HEK293T (cell line): ENCODE measurements at regions not wholly inside any gene's neighbourhood (a gene's known extent, or its start where the extent isn't known, plus 50 kb on each side); places are given as distances from the start of the nearest gene placed in this dataset.

Source experiments
- CTCF ChIA-PET: fragments of 350-600 bp; formaldehyde crosslinking; extraction: SDS; loops from one replicate; lab custom pipeline; 2021; ENCODE audit warnings: antibody characterized with exemption, inconsistent platforms; lab: Yijun Ruan, JAX
- POLR2A ChIA-PET: fragments of 350-600 bp; formaldehyde crosslinking; extraction: SDS; loops from one replicate; lab custom pipeline; 2020; ENCODE audit warnings: antibody characterized with exemption, inconsistent platforms; lab: Yijun Ruan, JAX
- DNase-seq: peaks from one replicate; pipeline ENCODE4 v3.0.0; 2012; ENCODE audit warnings: mixed read lengths; ENCODE audit errors: extremely low spot score
- ARNT ChIP-seq: fragments of 450-650 bp; IDR thresholded peaks from 2 replicates; pipeline ENCODE4 v1.6.1; 2017; ENCODE audit warnings: mild to moderate bottlenecking
- BHLHE40 ChIP-seq: fragments of 450-650 bp; IDR thresholded peaks from 2 replicates; pipeline ENCODE4 v1.6.1; 2016; ENCODE audit warnings: mild to moderate bottlenecking, moderate library complexity, borderline replicate concordance
- CTBP1 ChIP-seq: fragments of 450-650 bp; IDR thresholded peaks from 2 replicates; pipeline ENCODE4 v1.6.1; 2016; ENCODE audit warnings: borderline replicate concordance
- ELF4 ChIP-seq: fragments of 450-650 bp; IDR thresholded peaks from 2 replicates; pipeline ENCODE4 v1.6.1; 2017; ENCODE audit warnings: antibody characterized with exemption
- FOXA1 ChIP-seq: fragments of 450-650 bp; IDR thresholded peaks from 2 replicates; pipeline ENCODE4 v1.6.1; 2016; ENCODE audit warnings: mild to moderate bottlenecking
- FOXK2 ChIP-seq: fragments of 450-650 bp; IDR thresholded peaks from 2 replicates; pipeline ENCODE4 v1.6.1; 2016; ENCODE audit warnings: mild to moderate bottlenecking
- FOXM1 ChIP-seq: fragments of 450-650 bp; IDR thresholded peaks from 2 replicates; pipeline ENCODE4 v1.6.1; 2017; ENCODE audit warnings: mild to moderate bottlenecking, borderline replicate concordance
- HDGF ChIP-seq: fragments of 450-650 bp; IDR thresholded peaks from 2 replicates; pipeline ENCODE4 v1.6.1; 2017; ENCODE audit warnings: antibody characterized with exemption, borderline replicate concordance
- L3MBTL2 ChIP-seq: fragments of 450-650 bp; conservative IDR thresholded peaks from 2 replicates; pipeline ENCODE4 v1.6.1; 2016; ENCODE audit warnings: mild to moderate bottlenecking
- LEF1 ChIP-seq: fragments of 450-650 bp; IDR thresholded peaks from 2 replicates; pipeline ENCODE4 v1.6.1; 2017; ENCODE audit warnings: mild to moderate bottlenecking, borderline replicate concordance
- NFRKB ChIP-seq: fragments of 450-650 bp; IDR thresholded peaks from 2 replicates; pipeline ENCODE4 v1.6.1; 2016; ENCODE audit warnings: mild to moderate bottlenecking, moderate library complexity
- SP1 ChIP-seq: fragments of 450-650 bp; IDR thresholded peaks from 2 replicates; pipeline ENCODE4 v1.6.1; 2017
- SUZ12 ChIP-seq: fragments of 450-650 bp; IDR thresholded peaks from 2 replicates; pipeline ENCODE4 v1.6.1; 2016; ENCODE audit warnings: mild to moderate bottlenecking
- TARDBP ChIP-seq: fragments of 450-650 bp; IDR thresholded peaks from 2 replicates; pipeline ENCODE4 v1.6.1; 2016
- ZNF384 ChIP-seq: fragments of 450-650 bp; IDR thresholded peaks from 2 replicates; pipeline ENCODE4 v1.6.1; 2016
- TF ChIP-seq, protein P1 (sequence below): fragments of 450-650 bp; IDR thresholded peaks from 2 replicates; pipeline ENCODE4 v1.6.1; 2016

DNA sequence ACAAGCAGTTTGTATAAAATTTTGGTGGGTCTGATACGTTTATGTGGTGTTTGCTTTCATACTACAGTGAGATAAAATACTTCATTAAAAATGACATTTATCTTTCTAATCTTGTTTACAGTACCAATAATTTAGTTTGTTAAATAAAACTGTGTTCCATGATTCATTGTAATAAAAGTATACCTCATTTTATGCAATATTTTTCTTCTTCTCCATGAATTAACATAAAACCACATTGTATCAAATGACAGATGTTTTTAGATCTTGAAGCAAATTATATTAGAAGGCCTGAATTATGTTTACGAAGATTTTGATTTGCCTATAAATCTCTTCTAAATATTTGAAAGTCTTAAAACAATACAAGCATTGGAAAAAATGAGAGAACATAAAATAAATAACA, 1443.0 kb upstream of the CDH6 start:
- CTCF ChIA-PET, result no interaction called here

DNA sequence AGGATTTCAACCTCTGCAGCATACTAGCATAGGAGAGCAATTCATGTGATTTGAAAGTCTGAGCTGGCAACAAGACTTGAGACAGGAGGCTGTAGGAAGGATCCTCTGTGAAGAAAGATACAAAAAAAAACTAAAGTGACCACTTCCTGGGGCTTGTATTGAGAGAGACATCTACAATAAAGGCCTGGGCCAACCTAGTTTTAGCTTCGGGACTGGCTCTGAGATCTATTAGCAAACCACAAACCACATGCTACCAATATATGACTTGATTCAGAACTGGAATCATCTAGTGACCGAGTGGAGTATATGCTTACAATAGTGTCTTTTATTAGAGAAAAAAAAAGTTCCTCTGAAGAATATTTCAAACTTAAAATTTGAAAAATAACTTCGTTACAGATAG, 1448.9 kb upstream of the CDH6 start:
- ChIA-PET CTCF (no interaction called here), POLR2A (no interaction called here)
- DNase-seq, result no peak
- TF ChIP-seq FOXK2 (no peak), BHLHE40 (no peak), FOXA1 (no peak), HDGF (no peak), LEF1 (no peak), ZNF384 (no peak), CTBP1 (no peak), SP1 (no peak), NFRKB (no peak), TARDBP (no peak), FOXM1 (no peak), ELF4 (no peak), ARNT (no peak), L3MBTL2 (no peak), SUZ12 (no peak)
- TF ChIP-seq, protein P1, sequence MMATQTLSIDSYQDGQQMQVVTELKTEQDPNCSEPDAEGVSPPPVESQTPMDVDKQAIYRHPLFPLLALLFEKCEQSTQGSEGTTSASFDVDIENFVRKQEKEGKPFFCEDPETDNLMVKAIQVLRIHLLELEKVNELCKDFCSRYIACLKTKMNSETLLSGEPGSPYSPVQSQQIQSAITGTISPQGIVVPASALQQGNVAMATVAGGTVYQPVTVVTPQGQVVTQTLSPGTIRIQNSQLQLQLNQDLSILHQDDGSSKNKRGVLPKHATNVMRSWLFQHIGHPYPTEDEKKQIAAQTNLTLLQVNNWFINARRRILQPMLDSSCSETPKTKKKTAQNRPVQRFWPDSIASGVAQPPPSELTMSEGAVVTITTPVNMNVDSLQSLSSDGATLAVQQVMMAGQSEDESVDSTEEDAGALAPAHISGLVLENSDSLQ, result no peak

More for the DNA sequence above, 1443.0 kb upstream of the CDH6 start:
- POLR2A ChIA-PET, result no interaction called here
- no peak for DNase-seq
- TF ChIP-seq, protein P1, result no peak
- TF ChIP-seq NFRKB (no peak), HDGF (no peak), ELF4 (no peak), SUZ12 (no peak), ARNT (no peak), L3MBTL2 (no peak), FOXA1 (no peak), LEF1 (no peak), ZNF384 (no peak), FOXK2 (no peak), BHLHE40 (no peak), TARDBP (no peak), SP1 (no peak), CTBP1 (no peak), FOXM1 (no peak)

DNA sequence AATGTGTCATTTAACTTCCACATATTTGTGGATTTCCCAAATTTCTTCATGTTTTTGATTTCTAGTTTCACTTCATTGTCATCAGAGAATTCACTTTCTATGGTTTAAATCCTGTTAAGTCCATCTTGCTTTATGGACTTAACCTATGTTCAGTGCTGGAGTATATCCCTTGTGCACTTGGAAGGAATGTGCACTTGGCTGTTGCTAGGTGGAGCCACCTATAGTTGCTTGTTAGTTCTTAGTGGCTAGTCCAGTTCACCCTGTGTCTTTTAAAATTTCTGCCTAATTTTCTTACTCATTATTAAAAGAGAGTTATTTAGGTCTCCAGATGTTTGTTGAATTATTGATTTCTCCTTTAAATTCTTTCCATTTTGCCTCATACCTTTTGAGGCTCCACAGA, 1472.5 kb upstream of the CDH6 start:
- DNase-seq, result no peak
- ChIA-PET CTCF (no interaction called here), POLR2A (no interaction called here)
- TF ChIP-seq HDGF (no peak), SUZ12 (no peak), NFRKB (no peak), ZNF384 (no peak), ARNT (no peak), LEF1 (no peak)

DNA sequence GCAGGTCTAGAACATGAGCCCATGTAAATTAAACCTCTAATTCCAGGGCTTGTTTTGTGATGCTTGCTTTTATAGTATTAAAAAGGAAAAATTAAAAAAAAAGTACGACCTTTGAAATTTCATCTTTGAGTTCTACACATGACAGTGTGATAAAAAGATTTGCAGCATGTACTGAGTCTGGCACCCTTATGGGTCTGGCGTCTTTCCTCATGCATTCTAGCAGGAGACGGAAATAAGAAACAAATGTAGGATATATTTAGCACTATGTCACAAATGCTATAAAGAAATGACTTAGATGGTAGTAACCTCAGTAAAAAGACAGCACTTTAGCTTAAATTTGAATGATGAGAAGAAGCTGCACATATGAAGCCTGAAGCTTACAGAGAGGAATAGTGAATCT, 1474.3 kb upstream of the CDH6 start:
- no peak for DNase-seq
- CTCF ChIA-PET, result no interaction called here
- POLR2A ChIA-PET, result no interaction called here
- TF ChIP-seq, protein P1, result no peak
- TF ChIP-seq BHLHE40 (no peak), LEF1 (no peak), FOXM1 (no peak), FOXA1 (no peak), CTBP1 (no peak), L3MBTL2 (no peak), SUZ12 (no peak), ARNT (no peak), NFRKB (no peak), SP1 (no peak), ELF4 (no peak), ZNF384 (no peak), TARDBP (no peak), HDGF (no peak), FOXK2 (no peak)

DNA sequence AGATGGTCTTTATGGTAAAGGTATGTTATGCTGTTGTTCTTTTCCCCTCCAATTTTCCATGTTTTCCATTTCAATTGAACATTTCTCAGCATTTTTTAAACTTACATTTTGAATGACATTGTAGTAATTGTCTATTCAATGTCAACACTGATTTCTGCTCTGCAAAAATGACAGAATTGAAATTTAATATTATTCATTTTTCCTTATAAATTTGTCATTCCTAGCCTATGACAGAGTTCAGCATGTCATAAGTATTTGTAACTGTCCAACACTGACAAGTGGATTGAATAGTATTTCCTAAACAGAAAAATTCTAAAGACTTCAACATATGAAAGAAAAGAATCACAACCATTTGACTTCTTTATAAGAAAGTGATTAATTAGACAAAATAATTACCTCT, 1478.3 kb upstream of the CDH6 start:
- TF ChIP-seq CTBP1 (no peak), FOXA1 (no peak), ZNF384 (no peak), SP1 (no peak), ARNT (no peak), TARDBP (no peak), HDGF (no peak)
- DNase-seq, result no peak
- POLR2A ChIA-PET, result no interaction called here
- CTCF ChIA-PET, result no interaction called here

DNA sequence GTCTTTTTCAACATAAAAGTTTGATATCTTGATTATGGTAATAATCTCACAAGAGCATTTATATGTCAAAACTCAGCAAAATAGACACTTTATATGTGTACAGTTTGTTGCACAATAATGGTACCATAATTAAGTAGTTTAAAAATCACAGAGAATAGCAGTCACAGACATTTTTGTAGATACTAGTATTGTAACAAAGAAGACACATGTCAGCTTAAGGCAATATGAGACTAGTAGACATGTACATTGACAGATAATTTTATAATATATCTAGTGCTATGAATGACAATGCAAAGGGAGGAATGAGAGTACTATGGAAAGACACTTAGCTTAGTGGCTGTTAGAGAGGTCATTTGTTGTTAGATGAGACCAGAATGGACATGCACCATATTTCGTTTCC, 1490.6 kb upstream of the CDH6 start:
- CTCF ChIA-PET, result no interaction called here
- TF ChIP-seq HDGF, result no peak
- TF ChIP-seq SUZ12, result no peak
- no peak for TF ChIP-seq FOXM1
- no peak for TF ChIP-seq CTBP1
- TF ChIP-seq ELF4, result no peak
- no peak for TF ChIP-seq ZNF384
- no peak for TF ChIP-seq ARNT
- no peak for TF ChIP-seq L3MBTL2
- no peak for TF ChIP-seq BHLHE40
- TF ChIP-seq SP1, result no peak
- TF ChIP-seq NFRKB, result no peak
- TF ChIP-seq TARDBP, result no peak
- TF ChIP-seq LEF1, result no peak
- no peak for DNase-seq
- POLR2A ChIA-PET, result no interaction called here
